Neural cell (in vitro differentiated cells): ENCODE measurements at regions not wholly inside any gene's neighbourhood (a gene's known extent, or its start where the extent isn't known, plus 50 kb on each side); places are given as distances from the start of the nearest gene placed in this dataset.

ENCODE experiments used
- H2AFZ ChIP-seq: fragments of 200-600, 300-800 bp; sonication (generic), shearing (Covaris generic); 2 replicates; pipeline ENCODE4 v1.6.0; 2014; ENCODE audit warnings: low read depth, mild to moderate bottlenecking, antibody characterized with exemption, low read length, moderate library complexity
- H3F3A ChIP-seq: fragments of 200-600 bp; shearing (Covaris generic); 2 replicates; pipeline ENCODE4 v1.6.1; 2016; ENCODE audit warnings: mild to moderate bottlenecking, moderate library complexity, mixed read lengths, antibody characterized with exemption, low read length; ENCODE audit not compliant: insufficient read depth, poor library complexity, severe bottlenecking
- H3K27ac ChIP-seq: fragments of 200-600, 300-800 bp; sonication (generic), shearing (Covaris generic); 2 replicates; pipeline ENCODE4 v1.5.1; 2014; ENCODE audit warnings: mild to moderate bottlenecking, low read length, moderate library complexity
- H3K27me3 ChIP-seq: fragments of 300-800, 200-600 bp; sonication (generic), shearing (Covaris generic); 2 replicates; pipeline ENCODE4 v1.6.0; 2014; ENCODE audit warnings: mild to moderate bottlenecking, low read depth, low read length, moderate library complexity; ENCODE audit not compliant: insufficient read depth
- H3K36me3 ChIP-seq: fragments of 300-800, 200-600 bp; sonication (generic), shearing (Covaris generic); 2 replicates; pipeline ENCODE4 v1.5.1; 2014; ENCODE audit warnings: mild to moderate bottlenecking, antibody characterized with exemption, low read length, moderate library complexity; ENCODE audit not compliant: insufficient read depth
- H3K4me2 ChIP-seq: fragments of 300-800, 200-600 bp; sonication (generic), shearing (Covaris generic); 2 replicates; pipeline ENCODE4 v1.6.0; 2014; ENCODE audit warnings: mild to moderate bottlenecking, low read length
- H3K4me3 ChIP-seq: fragments of 300-800, 200-600 bp; sonication (generic), shearing (Covaris generic); 2 replicates; pipeline ENCODE4 v1.5.1; 2014; ENCODE audit warnings: mild to moderate bottlenecking, low read length, moderate library complexity
- H3K79me2 ChIP-seq: fragments of 200-600 bp; shearing (Covaris generic); replicated peaks from 2 replicates; pipeline ENCODE4 v1.6.0; 2014; ENCODE audit warnings: mild to moderate bottlenecking, low read length, moderate library complexity; ENCODE audit not compliant: insufficient read depth
- H3K9ac ChIP-seq: fragments of 300-800, 200-600 bp; sonication (generic), shearing (Covaris generic); 2 replicates; pipeline ENCODE4 v1.6.1; 2016; ENCODE audit warnings: mild to moderate bottlenecking, low read length, mixed read lengths
- H3K9me2 ChIP-seq: fragments of 200-600 bp; shearing (Covaris generic); 2 replicates; pipeline ENCODE4 v1.6.1; 2016; ENCODE audit warnings: mild to moderate bottlenecking, low read length, mixed read lengths; ENCODE audit not compliant: insufficient read depth
- H3K9me3 ChIP-seq: fragments of 200-600, 300-800 bp; sonication (generic), shearing (Covaris generic); 2 replicates; pipeline ENCODE4 v1.6.1; 2016; ENCODE audit warnings: mild to moderate bottlenecking, mixed run types, low read length, moderate library complexity, mixed read lengths
- H4K20me1 ChIP-seq: fragments of 200-600 bp; shearing (Covaris generic); 2 replicates; pipeline ENCODE4 v1.6.1; 2016; ENCODE audit warnings: mild to moderate bottlenecking, mixed run types; ENCODE audit not compliant: insufficient read depth
- EP300 ChIP-seq: fragments of 450-650 bp; conservative IDR thresholded peaks from 2 replicates; pipeline ENCODE4 v1.6.1; 2014; ENCODE audit warnings: antibody characterized with exemption, mild to moderate bottlenecking, moderate library complexity; ENCODE audit not compliant: poor library complexity, severe bottlenecking
- EZH2 ChIP-seq: fragments of 200-600, 300-800 bp; shearing (Covaris generic), sonication (generic); IDR thresholded peaks from 2 replicates; pipeline ENCODE4 v1.6.1; 2014; ENCODE audit warnings: antibody characterized with exemption, low read length, borderline replicate concordance, mild to moderate bottlenecking; ENCODE audit not compliant: insufficient read depth, poor library complexity, severe bottlenecking
- MXI1 ChIP-seq: fragments of 450-650 bp; conservative IDR thresholded peaks from 2 replicates; pipeline ENCODE4 v1.6.1; 2014; ENCODE audit warnings: antibody characterized with exemption, mild to moderate bottlenecking; ENCODE audit not compliant: poor library complexity, severe bottlenecking
- POLR2AphosphoS5 ChIP-seq: IDR thresholded peaks from 2 replicates; pipeline ENCODE4 v1.6.1; 2012
- RAD21 ChIP-seq: fragments of 450-650 bp; conservative IDR thresholded peaks from 2 replicates; pipeline ENCODE4 v1.6.1; 2014; ENCODE audit warnings: antibody characterized with exemption, mild to moderate bottlenecking, moderate library complexity
- SMC3 ChIP-seq: fragments of 450-650 bp; conservative IDR thresholded peaks from 2 replicates; pipeline ENCODE4 v1.6.1; 2014; ENCODE audit warnings: antibody characterized with exemption, mild to moderate bottlenecking, moderate library complexity; ENCODE audit not compliant: poor library complexity
- TAF1 ChIP-seq: IDR thresholded peaks from 2 replicates; pipeline ENCODE4 v1.6.1; 2012; ENCODE audit warnings: low read depth
- TF ChIP-seq, protein P1 (sequence below): IDR thresholded peaks from 2 replicates; pipeline ENCODE4 v1.6.1; 2012; ENCODE audit warnings: borderline replicate concordance
- TF ChIP-seq, protein P2 (sequence below): fragments of 450-650 bp; IDR thresholded peaks from 2 replicates; pipeline ENCODE4 v1.5.1; 2014; ENCODE audit warnings: antibody characterized with exemption, mild to moderate bottlenecking, moderate library complexity; ENCODE audit not compliant: poor library complexity, severe bottlenecking

- H3K79me2 ChIP-seq: no peaks in the 10 kb centered on the region
These were observed 481.1 kb downstream of the SEMA3D start for GRCh38 chr7:84705706-84706105.

GRCh38 chr7:84705079-84705478 is 481.8 kb downstream of the SEMA3D start:
- no peaks in the 10 kb centered on the region for H3K36me3 ChIP-seq
- no peak overlapping the region for H3K9ac ChIP-seq
- H3K79me2 ChIP-seq: no peaks in the 10 kb centered on the region
- no peak overlapping the region for H3K27ac ChIP-seq
- TF ChIP-seq EP300 (no peak), EZH2 (no peak), SMC3 (no peak), RAD21 (no peak)
- TF ChIP-seq, protein P1, sequence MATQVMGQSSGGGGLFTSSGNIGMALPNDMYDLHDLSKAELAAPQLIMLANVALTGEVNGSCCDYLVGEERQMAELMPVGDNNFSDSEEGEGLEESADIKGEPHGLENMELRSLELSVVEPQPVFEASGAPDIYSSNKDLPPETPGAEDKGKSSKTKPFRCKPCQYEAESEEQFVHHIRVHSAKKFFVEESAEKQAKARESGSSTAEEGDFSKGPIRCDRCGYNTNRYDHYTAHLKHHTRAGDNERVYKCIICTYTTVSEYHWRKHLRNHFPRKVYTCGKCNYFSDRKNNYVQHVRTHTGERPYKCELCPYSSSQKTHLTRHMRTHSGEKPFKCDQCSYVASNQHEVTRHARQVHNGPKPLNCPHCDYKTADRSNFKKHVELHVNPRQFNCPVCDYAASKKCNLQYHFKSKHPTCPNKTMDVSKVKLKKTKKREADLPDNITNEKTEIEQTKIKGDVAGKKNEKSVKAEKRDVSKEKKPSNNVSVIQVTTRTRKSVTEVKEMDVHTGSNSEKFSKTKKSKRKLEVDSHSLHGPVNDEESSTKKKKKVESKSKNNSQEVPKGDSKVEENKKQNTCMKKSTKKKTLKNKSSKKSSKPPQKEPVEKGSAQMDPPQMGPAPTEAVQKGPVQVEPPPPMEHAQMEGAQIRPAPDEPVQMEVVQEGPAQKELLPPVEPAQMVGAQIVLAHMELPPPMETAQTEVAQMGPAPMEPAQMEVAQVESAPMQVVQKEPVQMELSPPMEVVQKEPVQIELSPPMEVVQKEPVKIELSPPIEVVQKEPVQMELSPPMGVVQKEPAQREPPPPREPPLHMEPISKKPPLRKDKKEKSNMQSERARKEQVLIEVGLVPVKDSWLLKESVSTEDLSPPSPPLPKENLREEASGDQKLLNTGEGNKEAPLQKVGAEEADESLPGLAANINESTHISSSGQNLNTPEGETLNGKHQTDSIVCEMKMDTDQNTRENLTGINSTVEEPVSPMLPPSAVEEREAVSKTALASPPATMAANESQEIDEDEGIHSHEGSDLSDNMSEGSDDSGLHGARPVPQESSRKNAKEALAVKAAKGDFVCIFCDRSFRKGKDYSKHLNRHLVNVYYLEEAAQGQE: no peak
- TF ChIP-seq, protein P2, sequence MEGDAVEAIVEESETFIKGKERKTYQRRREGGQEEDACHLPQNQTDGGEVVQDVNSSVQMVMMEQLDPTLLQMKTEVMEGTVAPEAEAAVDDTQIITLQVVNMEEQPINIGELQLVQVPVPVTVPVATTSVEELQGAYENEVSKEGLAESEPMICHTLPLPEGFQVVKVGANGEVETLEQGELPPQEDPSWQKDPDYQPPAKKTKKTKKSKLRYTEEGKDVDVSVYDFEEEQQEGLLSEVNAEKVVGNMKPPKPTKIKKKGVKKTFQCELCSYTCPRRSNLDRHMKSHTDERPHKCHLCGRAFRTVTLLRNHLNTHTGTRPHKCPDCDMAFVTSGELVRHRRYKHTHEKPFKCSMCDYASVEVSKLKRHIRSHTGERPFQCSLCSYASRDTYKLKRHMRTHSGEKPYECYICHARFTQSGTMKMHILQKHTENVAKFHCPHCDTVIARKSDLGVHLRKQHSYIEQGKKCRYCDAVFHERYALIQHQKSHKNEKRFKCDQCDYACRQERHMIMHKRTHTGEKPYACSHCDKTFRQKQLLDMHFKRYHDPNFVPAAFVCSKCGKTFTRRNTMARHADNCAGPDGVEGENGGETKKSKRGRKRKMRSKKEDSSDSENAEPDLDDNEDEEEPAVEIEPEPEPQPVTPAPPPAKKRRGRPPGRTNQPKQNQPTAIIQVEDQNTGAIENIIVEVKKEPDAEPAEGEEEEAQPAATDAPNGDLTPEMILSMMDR: no peak
- no peak overlapping the region for H3K4me2 ChIP-seq
- no peaks in the 10 kb centered on the region for H3K27me3 ChIP-seq
- no peaks in the 10 kb centered on the region for H3K9me2 ChIP-seq
- no peaks in the 10 kb centered on the region for H3F3A ChIP-seq
- no peaks in the 10 kb centered on the region for H4K20me1 ChIP-seq
- H3K9me3 ChIP-seq: no peaks in the 10 kb centered on the region
- H3K4me3 ChIP-seq: no peak overlapping the region
- H2AFZ ChIP-seq: no peak overlapping the region

More at GRCh38 chr7:84705706-84706105, 481.1 kb downstream of the SEMA3D start:
- Histone ChIP-seq H3K36me3 (no peaks in the 10 kb centered on the region), H3K27me3 (no peaks in the 10 kb centered on the region), H3K27ac (no peak overlapping the region), H3K4me2 (no peak overlapping the region), H3F3A (no peaks in the 10 kb centered on the region), H3K9me3 (no peaks in the 10 kb centered on the region), H4K20me1 (no peaks in the 10 kb centered on the region), H2AFZ (no peak overlapping the region), H3K4me3 (no peak overlapping the region), H3K9me2 (no peaks in the 10 kb centered on the region), H3K9ac (no peak overlapping the region)
- TF ChIP-seq TAF1 (no peak), RAD21 (no peak), EZH2 (no peak), SMC3 (no peak), EP300 (no peak), MXI1 (no peak), POLR2AphosphoS5 (no peak)
- TF ChIP-seq, protein P1: no peak
- TF ChIP-seq, protein P2: no peak
